Endothelial cell of umbilical vein (primary cell): ENCODE measurements at regions not wholly inside any gene's neighbourhood (a gene's known extent, or its start where the extent isn't known, plus 50 kb on each side); places are given as distances from the start of the nearest gene placed in this dataset.
A peak's percentile ranks its signal among the peaks of the same experiment; 100 is the strongest.

Source experiments
- BruUV-seq: library from RNA; stranded (reverse); fragments of 400-500 nt; replicated peaks from 2 replicates; lab custom pipeline; 2021; lab: Mats Ljungman, UMichigan
- CTCF ChIA-PET: fragments of 300-600, 350-600 bp; sonication (Branson Sonifier 250); formaldehyde crosslinking; loops from one replicate; lab custom pipeline; 2021; ENCODE audit warnings: antibody characterized with exemption, inconsistent platforms; lab: Charles Lee
- POLR2A ChIA-PET: fragments of 300-600, 350-600 bp; sonication (Branson Sonifier 250); formaldehyde crosslinking; loops from one replicate; lab custom pipeline; 2021; ENCODE audit warnings: antibody characterized with exemption, inconsistent platforms; lab: Charles Lee
- DNase-seq: peaks from one replicate; pipeline ENCODE4 v3.0.0-alpha.2; 2011; ENCODE audit warnings: low read depth, low spot score
- FAIRE-seq: peaks from 2 replicates; lab custom pipeline; 2011; peaks lifted over from hg19 to GRCh38; lab: Jason Lieb, UNC
- H2AFZ ChIP-seq: 2 replicates; pipeline ENCODE4 v1.6.0; 2012; ENCODE audit warnings: low read depth, low read length, control low read depth, inconsistent platforms
- H3K27ac ChIP-seq: 2 replicates; pipeline ENCODE4 v1.5.1; 2011; ENCODE audit warnings: low read depth, mild to moderate bottlenecking, control low read depth, low read length, moderate library complexity; ENCODE audit not compliant: insufficient read depth
- H3K27me3 ChIP-seq, 2 experiments: 2 replicates each; pipeline versions ENCODE4 v1.6.0 to v1.6.1; 2011; ENCODE audit warnings: low read length in 2 of 2, mixed read lengths in 1 of 2; ENCODE audit not compliant: control insufficient read depth in 2 of 2, insufficient read depth in 2 of 2
- H3K36me3 ChIP-seq, 2 experiments: 2 replicates in 1 of 2; 3 replicates in 1 of 2; pipeline ENCODE4 v1.5.1; 2011; ENCODE audit warnings: low read length in 2 of 2, mild to moderate bottlenecking in 1 of 2, moderate library complexity in 1 of 2; ENCODE audit not compliant: control insufficient read depth in 2 of 2, insufficient read depth in 2 of 2; ENCODE audit errors: extremely low read depth in 1 of 2
- H3K4me1 ChIP-seq: 3 replicates; pipeline ENCODE4 v1.5.1; 2011; ENCODE audit warnings: mild to moderate bottlenecking, low read length; ENCODE audit not compliant: control insufficient read depth, insufficient read depth; ENCODE audit errors: extremely low read depth
- H3K4me2 ChIP-seq: 2 replicates; pipeline ENCODE4 v1.6.1; 2011; ENCODE audit warnings: low read length, control low read depth, mixed read lengths; ENCODE audit not compliant: insufficient read depth
- H3K4me3 ChIP-seq, 3 experiments: fragments of 200-600 bp in 1 of 3; sonication (generic), shearing (Covaris generic) in 1 of 3; replicated peaks in 1 of 3; 2 replicates each; pipeline ENCODE4 v1.5.1; 2011 to 2016; ENCODE audit warnings: control low read depth in 3 of 3, low read length in 3 of 3, mild to moderate bottlenecking in 2 of 3, inconsistent platforms in 1 of 3, low read depth in 1 of 3, moderate library complexity in 1 of 3; ENCODE audit not compliant: insufficient read depth in 1 of 3
- H3K79me2 ChIP-seq: 2 replicates; pipeline ENCODE4 v1.6.0; 2012; ENCODE audit warnings: low read length, inconsistent platforms; ENCODE audit not compliant: control insufficient read depth, insufficient read depth
- H3K9ac ChIP-seq: replicated peaks from 2 replicates; pipeline ENCODE3; 2011; ENCODE audit warnings: low read length, control low read depth; ENCODE audit not compliant: insufficient read depth; ENCODE audit errors: extremely low read depth
- H3K9me1 ChIP-seq: replicated peaks from 3 replicates; pipeline ENCODE4 v1.6.0; 2011; ENCODE audit warnings: mild to moderate bottlenecking, low read length; ENCODE audit not compliant: control insufficient read depth, insufficient read depth; ENCODE audit errors: extremely low read depth
- H3K9me3 ChIP-seq: replicated peaks from 2 replicates; pipeline ENCODE4 v1.5.1; 2012; ENCODE audit warnings: low read length, inconsistent platforms; ENCODE audit not compliant: control insufficient read depth, insufficient read depth
- H4K20me1 ChIP-seq: replicated peaks from 2 replicates; pipeline ENCODE3; 2011; ENCODE audit warnings: mild to moderate bottlenecking, low read length; ENCODE audit not compliant: control insufficient read depth, insufficient read depth; ENCODE audit errors: extremely low read depth
- EZH2 ChIP-seq: IDR thresholded peaks from 2 replicates; pipeline ENCODE4 v1.6.1; 2012; ENCODE audit warnings: borderline replicate concordance, low read depth, mild to moderate bottlenecking, moderate library complexity, low read length, inconsistent platforms; ENCODE audit not compliant: severe bottlenecking
- FOS ChIP-seq: IDR thresholded peaks from 2 replicates; pipeline ENCODE4 v1.6.1; 2011; ENCODE audit warnings: mild to moderate bottlenecking, low read length, moderate library complexity, borderline replicate concordance; ENCODE audit not compliant: insufficient read depth
- GATA2 ChIP-seq: IDR thresholded peaks from 2 replicates; pipeline ENCODE4 v1.7.0; 2011; ENCODE audit warnings: low read depth, mild to moderate bottlenecking, moderate library complexity, mixed read lengths, low read length; ENCODE audit not compliant: insufficient read length, insufficient read depth
- JUN ChIP-seq: IDR thresholded peaks from 2 replicates; pipeline ENCODE4 v1.6.1; 2011; ENCODE audit warnings: borderline replicate concordance, low read depth; ENCODE audit not compliant: insufficient read length, insufficient read depth
- MYC ChIP-seq: IDR thresholded peaks from one replicate; pipeline ENCODE4 v1.6.1; 2011; ENCODE audit warnings: mild to moderate bottlenecking, low read depth, low read length
- POLR2A ChIP-seq: IDR thresholded peaks from 2 replicates; pipeline ENCODE4 v1.6.1; 2012; ENCODE audit warnings: low read depth, mild to moderate bottlenecking, control low read depth, low read length
- POLR2AphosphoS5 ChIP-seq: IDR thresholded peaks from 2 replicates; pipeline ENCODE4 v1.6.1; 2012; ENCODE audit warnings: low read depth, mild to moderate bottlenecking, control low read depth, low read length, moderate library complexity; ENCODE audit not compliant: insufficient read depth
- dilution Hi-C: fragments of 300-500 bp; cut with MboI; formaldehyde crosslinking; loops from one replicate; pipeline ENCODE4 v1.15.0; 2019; ENCODE audit warnings: low sequenced_read_pairs; ENCODE audit not compliant: extremely low pct_ligation_motif_present
- intact Hi-C: fragments of 100-400 bp; cut with micrococcal nuclease; formaldehyde crosslinking; loops from one replicate; pipeline ENCODE4 v1.10.0; 2022
- TF ChIP-seq, protein P1 (sequence below): IDR thresholded peaks from 2 replicates; pipeline ENCODE4 v1.6.1; 2011; ENCODE audit not compliant: insufficient read depth, insufficient read length
- TF ChIP-seq, protein P2 (sequence below), 2 donors: IDR thresholded peaks; 1 replicate in 1 of 2; 2 replicates in 1 of 2; pipeline ENCODE4 v1.5.1; 2011; ENCODE audit warnings: low read length in 2 of 2, mild to moderate bottlenecking in 2 of 2, moderate library complexity in 2 of 2, control low read depth in 1 of 2, inconsistent platforms in 1 of 2, low read depth in 1 of 2; ENCODE audit not compliant: insufficient read depth in 1 of 2; ENCODE audit errors: extremely low read depth in 1 of 2

DNA sequence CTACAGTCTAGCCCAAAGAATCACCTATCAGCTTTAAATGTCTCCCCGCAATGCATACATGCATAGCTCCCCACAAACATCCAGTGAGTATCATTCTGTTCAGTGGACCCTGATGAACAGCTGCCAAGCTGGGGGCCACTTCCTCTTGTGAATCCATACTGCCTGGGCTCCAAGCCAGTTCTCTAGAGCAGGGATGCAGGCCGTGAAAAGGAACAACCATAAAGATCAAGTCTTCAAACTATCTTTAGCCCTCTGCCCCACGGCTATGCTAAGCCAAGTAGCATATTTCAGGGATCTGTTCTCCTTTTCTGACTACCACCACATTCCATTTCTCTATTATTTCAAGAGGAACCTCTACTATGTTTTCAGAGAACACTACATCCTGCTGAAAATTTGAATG lies 191.7 kb upstream of the BTBD3 start:
- H3K9me3 ChIP-seq: no peaks in the 10 kb centered on the region
- no peaks in the 10 kb centered on the region for H3K4me1 ChIP-seq
- H2AFZ ChIP-seq: no peak overlapping the region
- no peaks in the 10 kb centered on the region for H3K79me2 ChIP-seq
- TF ChIP-seq MYC (no peak), POLR2A (no peak), POLR2AphosphoS5 (no peak), JUN (no peak), EZH2 (no peak), GATA2 (no peak), FOS (no peak)
- TF ChIP-seq, protein P1, sequence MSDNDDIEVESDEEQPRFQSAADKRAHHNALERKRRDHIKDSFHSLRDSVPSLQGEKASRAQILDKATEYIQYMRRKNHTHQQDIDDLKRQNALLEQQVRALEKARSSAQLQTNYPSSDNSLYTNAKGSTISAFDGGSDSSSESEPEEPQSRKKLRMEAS: no peak
- TF ChIP-seq, protein P2, sequence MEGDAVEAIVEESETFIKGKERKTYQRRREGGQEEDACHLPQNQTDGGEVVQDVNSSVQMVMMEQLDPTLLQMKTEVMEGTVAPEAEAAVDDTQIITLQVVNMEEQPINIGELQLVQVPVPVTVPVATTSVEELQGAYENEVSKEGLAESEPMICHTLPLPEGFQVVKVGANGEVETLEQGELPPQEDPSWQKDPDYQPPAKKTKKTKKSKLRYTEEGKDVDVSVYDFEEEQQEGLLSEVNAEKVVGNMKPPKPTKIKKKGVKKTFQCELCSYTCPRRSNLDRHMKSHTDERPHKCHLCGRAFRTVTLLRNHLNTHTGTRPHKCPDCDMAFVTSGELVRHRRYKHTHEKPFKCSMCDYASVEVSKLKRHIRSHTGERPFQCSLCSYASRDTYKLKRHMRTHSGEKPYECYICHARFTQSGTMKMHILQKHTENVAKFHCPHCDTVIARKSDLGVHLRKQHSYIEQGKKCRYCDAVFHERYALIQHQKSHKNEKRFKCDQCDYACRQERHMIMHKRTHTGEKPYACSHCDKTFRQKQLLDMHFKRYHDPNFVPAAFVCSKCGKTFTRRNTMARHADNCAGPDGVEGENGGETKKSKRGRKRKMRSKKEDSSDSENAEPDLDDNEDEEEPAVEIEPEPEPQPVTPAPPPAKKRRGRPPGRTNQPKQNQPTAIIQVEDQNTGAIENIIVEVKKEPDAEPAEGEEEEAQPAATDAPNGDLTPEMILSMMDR (IDR thresholded peaks at IDR 0.05; ENCODE audit: extremely low read depth in 1 of 2, insufficient read depth in 1 of 2, low read depth in 1 of 2, low read length in 2 of 2): no peak
- CTCF ChIA-PET: interaction anchor here (0.6 to 1.0 kb wide), 2 partner anchors 9 to 10 kb away, joined by 3 to 4 read pairs; no protein-coding TSS in a partner anchor
- BruUV-seq: no TSS peak
- intact Hi-C loops: no loop called here
- H3K9ac ChIP-seq: no peak overlapping the region
- H3K9me1 ChIP-seq: no peaks in the 10 kb centered on the region
- H3K4me3 ChIP-seq: no peak overlapping the region
- DNase-seq (peak; percentile 3), FAIRE-seq (no peak)
- H3K4me2 ChIP-seq: no peak overlapping the region
- POLR2A ChIA-PET: no interaction called here
- no peaks in the 10 kb centered on the region for H3K36me3 ChIP-seq
- dilution Hi-C loops: no loop called here
- H3K27ac ChIP-seq: no peak overlapping the region
- H4K20me1 ChIP-seq: no peaks in the 10 kb centered on the region
- no peaks in the 10 kb centered on the region for H3K27me3 ChIP-seq
